ENCODE measurements at regions not wholly inside any gene's neighbourhood (a gene's known extent, or its start where the extent isn't known, plus 50 kb on each side); places are given as distances from the start of the nearest gene placed in this dataset.

GRCh38 chr3:175940881-175941280 is 1081.7 kb downstream of the NAALADL2 start:
- 0% methylated on average over 5 of the region's 6 CpGs for WGBS (ENCODE audit: insufficient coverage, low coverage, missing lambda C conversion rate)
- TF ChIP-seq ELK1 (CRISPR knock-in tag; IDR thresholded peaks at IDR 0.05) (no peak), FOXA3 (CRISPR knock-in tag; conservative IDR thresholded peaks at IDR 0.05 in 1 of 2, IDR thresholded peaks at IDR 0.05 in 1 of 2) (no peak), ILK (tag; IDR thresholded peaks at IDR 0.05; ENCODE audit: borderline replicate concordance, low read depth) (no peak), ZNF175 (CRISPR knock-in tag; IDR thresholded peaks at IDR 0.05; ENCODE audit: low read depth) (no peak), NR2C2 (CRISPR knock-in tag; IDR thresholded peaks at IDR 0.05) (no peak), NR2C2 (tag; IDR thresholded peaks at IDR 0.05) (0 out of 2 replicates have a peak, but pooled peaks have one; percentile 15), ATF2 (CRISPR knock-in tag; IDR thresholded peaks at IDR 0.05) (no peak), NBN (IDR thresholded peaks at IDR 0.05; ENCODE audit: low read depth) (no peak), ZBTB12 (CRISPR knock-in tag; IDR thresholded peaks at IDR 0.05) (no peak), SP1 (CRISPR knock-in tag; IDR thresholded peaks at IDR 0.05) (no peak), CBX2 (IDR thresholded peaks at IDR 0.05; ENCODE audit: insufficient read depth, low read length, poor library complexity, severe bottlenecking) (no peak), NR2C1 (IDR thresholded peaks at IDR 0.05) (no peak), NR2C1 (tag; IDR thresholded peaks at IDR 0.05) (peak; percentile 11; the same call in 1 of the 2 replicates), ZBTB33 (CRISPR knock-in tag; IDR thresholded peaks at IDR 0.05) (no peak)
- H3K27ac ChIP-seq (ENCODE audit: extremely low read depth, low read depth, low read length) = no peak overlapping the region
- H2AFZ ChIP-seq (ENCODE audit: low read depth, low read length) = no peak overlapping the region
- no peaks in the 10 kb centered on the region for H3K79me2 ChIP-seq (ENCODE audit: control insufficient read depth, insufficient read depth, low read length)
- H4K20me1 ChIP-seq (replicated peaks; ENCODE audit: control insufficient read depth, insufficient read depth, low read length) = no peaks in the 10 kb centered on the region
- H3K27me3 ChIP-seq (ENCODE audit: control insufficient read depth in 2 of 2, insufficient read depth in 2 of 2, low read length in 2 of 2) = no peaks in the 10 kb centered on the region
- DNase-seq (ENCODE audit: extremely low read depth in 1 of 4, low spot score in 3 of 4) (no peak), ATAC-seq (no peak), FAIRE-seq (no peak)
- H3K9me1 ChIP-seq (ENCODE audit: control insufficient read depth, insufficient read depth, low read length) = no peaks in the 10 kb centered on the region
- POLR2A ChIA-PET = no interaction called here
- H3K36me3 ChIP-seq (ENCODE audit: control insufficient read depth, insufficient read depth, low read length) = no peaks in the 10 kb centered on the region
- intact Hi-C loops (cut with micrococcal nuclease) = no loop called here
- H3K4me2 ChIP-seq (ENCODE audit: insufficient read depth, low read length) = no peak overlapping the region
- CTCF ChIA-PET (ENCODE audit: low intra/inter-chr PET ratio) = no interaction called here
- no TSS peak for BruUV-seq (replicated peaks)
- in situ Hi-C loops (cut with MboI) = no loop called here
- no peaks in the 10 kb centered on the region for H3K4me1 ChIP-seq (replicated peaks in 1 of 2; ENCODE audit: control insufficient read depth in 2 of 2, insufficient read depth in 2 of 2, low read length in 2 of 2)
- no peak overlapping the region for H3K4me3 ChIP-seq
- 0 out of 2 replicates have a peak, but pooled peaks cover 1% of the 10 kb centered on the region for H3K9me3 ChIP-seq (replicated peaks; ENCODE audit: control insufficient read depth, insufficient read depth, low read depth, low read length)
- no peak overlapping the region for H3K9ac ChIP-seq (ENCODE audit: insufficient read depth in 1 of 2, low read depth in 2 of 2, low read length in 2 of 2)

Measured in K562 (cell line).